GM20000 (cell line): ENCODE measurements at regions not wholly inside any gene's neighbourhood (a gene's known extent, or its start where the extent isn't known, plus 50 kb on each side); places are given as distances from the start of the nearest gene placed in this dataset.
"Not testable (repeated sequence)": the region's sequence is repeated elsewhere in the genome, so short reads cannot be mapped to it uniquely, and the experiment has no call there.

Experiments
- DNase-seq: peaks from one replicate; pipeline ENCODE4 v3.0.0; 2012; ENCODE audit warnings: low spot score
- TF ChIP-seq, protein P1 (sequence below): IDR thresholded peaks from 2 replicates; pipeline ENCODE4 v1.5.1; 2012; ENCODE audit warnings: mild to moderate bottlenecking, control low read depth; ENCODE audit errors: extremely low read depth, missing control alignments

DNA sequence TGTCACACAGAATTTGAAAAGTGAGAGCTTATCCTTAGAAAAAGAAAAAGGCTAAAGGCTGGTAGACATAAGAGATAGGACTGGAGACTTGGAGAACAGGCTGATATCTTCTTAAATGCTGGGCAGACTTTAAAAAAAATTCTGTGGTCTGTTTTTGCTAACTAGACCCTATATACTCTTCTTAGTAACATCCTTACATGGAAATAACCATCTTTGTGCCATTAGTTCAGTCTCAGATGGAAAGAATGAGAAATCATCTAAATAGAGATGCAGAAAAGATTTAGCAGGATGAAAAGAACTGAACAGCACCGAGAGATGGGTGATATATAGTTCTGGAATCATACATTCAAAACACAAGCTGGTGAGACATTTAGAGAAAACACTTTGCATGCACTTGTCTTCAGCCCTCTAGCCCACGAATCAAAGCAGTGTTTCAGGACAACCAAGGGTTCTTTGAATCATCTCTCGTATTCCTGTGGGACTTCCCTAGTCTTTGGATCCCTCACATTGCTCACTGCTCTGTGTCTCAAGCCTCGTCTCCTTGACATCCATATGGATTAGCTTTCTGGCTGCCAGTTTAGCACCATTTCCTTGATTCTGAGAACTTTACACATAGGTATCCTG is 93.0 kb upstream of the LYSMD4 start:
- no peak for DNase-seq
- TF ChIP-seq, protein P1, sequence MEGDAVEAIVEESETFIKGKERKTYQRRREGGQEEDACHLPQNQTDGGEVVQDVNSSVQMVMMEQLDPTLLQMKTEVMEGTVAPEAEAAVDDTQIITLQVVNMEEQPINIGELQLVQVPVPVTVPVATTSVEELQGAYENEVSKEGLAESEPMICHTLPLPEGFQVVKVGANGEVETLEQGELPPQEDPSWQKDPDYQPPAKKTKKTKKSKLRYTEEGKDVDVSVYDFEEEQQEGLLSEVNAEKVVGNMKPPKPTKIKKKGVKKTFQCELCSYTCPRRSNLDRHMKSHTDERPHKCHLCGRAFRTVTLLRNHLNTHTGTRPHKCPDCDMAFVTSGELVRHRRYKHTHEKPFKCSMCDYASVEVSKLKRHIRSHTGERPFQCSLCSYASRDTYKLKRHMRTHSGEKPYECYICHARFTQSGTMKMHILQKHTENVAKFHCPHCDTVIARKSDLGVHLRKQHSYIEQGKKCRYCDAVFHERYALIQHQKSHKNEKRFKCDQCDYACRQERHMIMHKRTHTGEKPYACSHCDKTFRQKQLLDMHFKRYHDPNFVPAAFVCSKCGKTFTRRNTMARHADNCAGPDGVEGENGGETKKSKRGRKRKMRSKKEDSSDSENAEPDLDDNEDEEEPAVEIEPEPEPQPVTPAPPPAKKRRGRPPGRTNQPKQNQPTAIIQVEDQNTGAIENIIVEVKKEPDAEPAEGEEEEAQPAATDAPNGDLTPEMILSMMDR = no peak

DNA sequence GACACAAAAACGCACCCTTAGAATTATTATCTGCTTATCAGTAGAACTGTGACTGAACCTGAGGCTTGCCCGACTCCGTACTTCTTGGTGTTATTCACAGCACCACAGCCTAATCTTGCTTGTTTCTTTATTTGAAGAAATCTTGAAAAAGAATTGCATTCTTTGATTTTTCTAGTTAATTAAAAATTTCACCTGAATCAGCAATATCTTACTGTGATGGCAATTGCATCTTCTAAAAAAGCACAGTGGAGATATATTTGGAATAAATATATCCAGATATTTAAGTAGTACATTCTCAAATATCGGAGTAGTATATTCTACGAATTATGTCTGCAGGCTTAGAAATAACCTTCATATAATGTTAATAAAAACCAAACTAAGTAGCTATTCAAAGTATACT is 90.1 kb upstream of the LYSMD4 start:
- DNase-seq = no peak
- TF ChIP-seq, protein P1 = no peak

DNA sequence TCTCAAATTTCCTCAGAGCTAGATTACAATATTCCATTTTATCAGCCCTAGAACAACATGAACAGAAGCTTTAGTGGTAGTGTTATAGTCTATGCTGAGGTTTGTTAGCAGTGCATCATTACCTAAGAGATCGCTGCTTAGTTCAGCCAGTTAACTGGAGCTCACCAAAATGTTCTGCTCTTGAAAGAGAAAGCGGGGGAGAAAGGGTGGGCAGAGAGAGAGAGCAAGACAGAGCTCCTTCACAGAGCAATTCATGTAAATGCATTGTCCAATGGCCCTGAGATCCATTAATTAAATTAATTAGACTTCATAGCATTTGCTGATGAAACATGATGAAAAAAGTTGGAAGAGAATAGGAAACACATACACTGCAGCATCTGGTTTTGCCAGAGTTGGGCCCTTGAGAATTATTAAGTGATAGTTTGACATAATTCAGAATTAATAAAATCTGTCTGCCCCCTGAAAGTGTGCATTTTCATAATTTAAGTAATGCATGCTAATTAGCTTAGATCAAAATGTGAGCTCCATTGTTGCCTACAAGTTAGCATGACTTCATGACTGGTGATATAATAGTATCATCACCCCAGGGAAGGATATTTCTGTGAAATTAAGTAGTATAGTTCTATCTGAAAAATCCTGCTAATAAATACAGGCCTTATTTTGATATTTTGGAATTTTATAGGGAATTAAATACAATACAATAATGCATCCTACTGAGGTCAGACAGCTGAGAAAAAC is 86.9 kb upstream of the LYSMD4 start:
- no peak for DNase-seq
- TF ChIP-seq, protein P1 = no peak

DNA sequence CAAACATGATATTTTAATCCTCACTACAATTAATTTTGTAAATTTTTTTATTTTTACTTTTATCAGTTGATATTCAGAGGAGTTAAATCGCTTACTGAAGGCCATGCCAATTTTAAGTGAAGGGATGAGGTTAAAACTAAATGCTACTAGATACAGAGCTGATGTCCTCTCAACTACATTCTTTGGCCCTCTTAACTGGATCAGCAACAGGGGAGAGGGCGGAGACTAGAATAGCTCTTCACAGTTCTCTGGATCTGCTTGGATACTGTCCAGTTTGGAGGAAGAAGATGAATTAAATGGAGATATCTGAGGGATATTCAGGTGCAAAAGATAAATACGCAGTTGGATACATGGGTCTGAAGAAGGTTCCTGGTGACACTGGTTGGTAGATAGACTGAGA is 85.6 kb upstream of the LYSMD4 start:
- TF ChIP-seq, protein P1 = no peak
- no peak for DNase-seq

DNA sequence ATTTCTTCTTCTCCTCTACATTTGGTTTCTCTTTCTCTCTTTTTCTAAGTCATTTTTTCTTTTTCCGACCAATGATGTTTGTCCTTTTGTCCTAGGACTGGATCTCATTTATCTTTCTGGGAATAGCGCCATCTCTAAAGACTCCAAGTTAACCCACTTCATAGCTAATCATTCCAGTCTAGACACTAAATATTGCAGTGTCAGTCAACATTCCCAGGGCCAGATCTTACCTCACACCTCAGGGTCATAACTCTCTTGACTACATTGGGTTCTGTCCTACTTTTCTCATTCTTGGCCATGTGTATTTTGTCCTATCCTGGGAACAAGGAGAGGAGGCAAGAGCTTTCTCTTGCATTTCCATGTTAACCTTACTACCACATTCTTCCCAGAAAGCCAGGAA is 83.6 kb upstream of the LYSMD4 start:
- DNase-seq = not testable (repeated sequence)

DNA sequence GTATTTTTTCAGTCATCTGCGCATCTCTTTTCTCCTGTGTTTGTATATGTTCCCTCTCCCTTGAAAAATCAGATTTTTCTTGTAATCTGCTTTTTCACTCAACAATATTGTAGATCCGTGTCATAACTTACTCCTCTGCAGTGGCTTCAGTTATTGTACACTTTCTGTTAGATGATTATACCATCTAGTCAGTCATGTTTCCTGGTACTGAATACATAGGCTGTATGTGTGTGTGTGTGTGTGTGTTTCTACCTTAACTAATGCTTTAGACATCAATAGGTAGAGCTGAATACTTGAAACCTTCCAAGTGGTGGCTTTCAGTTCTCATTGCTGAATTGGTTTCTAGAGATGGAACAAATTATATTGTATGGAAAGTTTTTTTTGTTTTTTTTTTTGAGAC is 77.4 kb upstream of the LYSMD4 start:
- DNase-seq = not testable (repeated sequence)

DNA sequence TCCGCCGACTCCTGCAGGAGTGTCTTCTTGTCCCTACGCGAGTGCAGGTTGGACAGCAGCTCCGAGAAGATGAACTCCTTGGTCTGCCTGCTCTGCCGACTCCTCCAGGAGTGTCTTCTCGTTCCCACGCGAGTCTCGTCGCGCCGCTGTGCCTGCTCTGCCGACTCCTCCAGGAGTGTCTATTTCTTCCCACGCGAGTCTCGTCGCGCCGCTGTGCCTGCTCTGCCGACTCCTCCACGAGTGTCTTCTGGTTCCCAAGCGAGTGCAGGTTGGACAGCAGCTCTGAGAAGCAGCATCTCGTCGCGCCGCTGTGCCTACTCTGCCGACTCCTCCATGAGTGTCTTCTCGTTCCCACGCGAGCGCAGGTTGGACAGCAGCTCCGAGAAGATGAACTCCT is 66.6 kb upstream of the LYSMD4 start:
- DNase-seq = not testable (repeated sequence)

DNA sequence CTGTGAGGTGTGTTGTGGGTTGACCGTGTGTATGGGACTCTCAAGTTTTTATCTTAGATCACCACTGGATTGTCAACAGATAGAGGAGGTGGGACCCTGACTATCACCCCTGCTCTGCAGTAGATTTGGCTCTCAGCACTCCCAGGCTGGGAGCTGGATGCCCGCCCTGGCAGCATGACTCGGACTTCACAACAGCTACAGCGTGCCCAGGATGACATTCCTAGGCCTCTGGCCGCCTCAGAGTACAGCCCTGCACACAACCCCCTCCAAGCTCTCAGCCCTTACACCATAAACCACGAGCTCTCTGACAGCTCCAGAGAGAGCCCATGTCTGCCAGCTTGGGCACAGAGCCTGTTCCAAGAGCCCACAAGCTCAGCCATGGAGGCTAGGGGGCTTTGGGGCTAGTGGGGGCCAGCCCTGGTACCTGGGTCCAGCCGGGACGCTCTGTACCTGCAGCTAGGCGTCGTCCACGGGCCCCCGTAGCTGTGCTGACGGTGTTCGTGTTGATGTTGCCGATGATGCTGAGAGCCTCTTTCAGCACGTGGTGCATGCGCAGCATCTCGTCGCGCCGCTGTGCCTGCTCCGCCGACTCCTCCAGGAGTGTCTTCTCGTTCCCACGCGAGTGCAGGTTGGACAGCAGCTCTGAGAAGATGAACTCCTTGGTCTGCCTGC is 66.1 kb upstream of the LYSMD4 start:
- DNase-seq = not testable (repeated sequence)

DNA sequence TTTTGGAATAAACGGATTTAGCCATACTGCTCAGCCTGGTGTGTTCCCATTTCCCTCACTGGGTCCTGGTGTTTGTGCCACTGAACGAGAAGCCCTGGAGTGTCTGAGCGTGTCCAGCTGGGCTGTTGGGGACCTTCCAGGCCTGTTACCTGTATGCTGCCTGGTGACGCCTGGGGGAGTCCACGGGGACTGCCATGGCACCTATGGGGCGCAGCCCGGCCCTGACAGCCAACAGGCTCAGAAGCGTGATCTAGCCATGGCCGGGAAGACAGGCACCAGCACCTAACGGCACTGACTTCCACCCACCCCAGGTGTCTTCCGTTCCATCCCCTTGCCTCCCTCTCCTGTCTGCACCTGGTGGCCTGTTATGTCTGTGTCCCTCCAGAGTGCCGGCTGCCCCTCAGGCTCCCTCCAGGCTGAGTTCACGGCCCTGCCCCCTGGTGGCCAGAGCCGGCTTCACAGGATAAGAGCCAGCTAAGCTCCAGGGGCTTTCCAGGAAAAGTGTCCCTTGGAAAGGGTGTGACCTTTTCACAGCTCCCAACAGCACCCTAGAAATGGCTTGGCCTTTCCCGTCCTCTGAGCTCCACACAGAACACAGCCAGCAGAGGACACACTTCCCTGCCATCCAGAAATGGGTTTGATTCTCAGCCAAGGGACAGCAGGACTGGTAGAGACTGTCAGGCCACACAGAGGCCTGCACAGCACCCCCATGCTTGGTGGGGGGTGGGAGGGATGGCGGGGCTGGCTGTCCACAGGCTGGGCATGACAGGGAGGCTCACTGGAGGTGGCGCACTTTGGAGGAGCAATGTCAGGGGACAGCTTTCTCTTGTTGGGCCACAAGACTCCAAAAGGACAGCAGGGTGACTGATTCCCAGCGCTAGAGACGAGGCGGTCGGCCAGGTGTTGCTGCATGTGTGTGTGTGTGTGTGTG is 64.0 kb upstream of the LYSMD4 start:
- not testable (repeated sequence) for DNase-seq

DNA sequence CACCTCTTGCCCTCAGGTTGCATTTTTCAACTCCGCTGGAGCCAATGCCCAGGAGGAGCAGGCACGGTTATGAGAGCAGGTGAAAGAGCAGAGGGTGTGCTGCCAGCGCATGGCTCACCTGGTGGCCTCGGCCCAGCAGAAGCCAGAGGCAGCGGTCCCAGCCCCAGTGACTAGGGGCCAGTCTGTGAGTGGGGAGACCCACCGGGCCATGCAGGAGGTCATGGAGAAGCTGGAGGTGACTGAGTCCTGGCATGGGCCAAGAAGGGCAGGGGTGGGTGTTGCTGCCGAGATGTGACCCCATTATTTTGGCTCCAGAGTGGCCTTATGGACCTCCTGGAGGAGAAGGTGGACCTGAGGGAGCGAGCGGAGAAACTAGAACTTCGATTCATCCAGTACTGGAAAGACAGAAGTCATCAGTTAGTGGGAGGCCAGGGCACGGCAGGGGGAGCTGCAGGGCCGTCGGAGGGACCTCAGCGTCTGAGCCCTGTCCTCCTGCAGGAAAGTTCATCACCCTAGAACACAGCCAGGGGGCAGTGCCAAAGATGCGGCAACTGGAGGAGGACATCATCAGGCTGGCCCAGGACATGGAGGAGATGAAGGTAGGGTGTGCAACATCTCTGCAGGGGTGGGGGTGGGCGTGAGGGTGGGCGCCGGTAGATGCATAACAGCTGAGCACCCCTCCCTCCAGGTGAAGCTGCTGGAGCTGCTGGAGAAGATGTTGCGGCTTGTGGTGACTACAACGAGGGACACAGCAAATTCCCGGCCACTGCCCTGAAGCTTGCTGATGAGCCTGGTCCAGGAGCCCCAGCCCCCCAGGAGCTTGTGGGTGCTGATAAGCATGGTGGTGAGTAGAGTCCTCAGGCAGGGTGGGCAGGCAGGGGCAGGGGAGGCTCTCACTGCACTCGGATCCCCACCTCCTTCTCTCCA is 58.9 kb upstream of the LYSMD4 start:
- DNase-seq = not testable (repeated sequence)

DNA sequence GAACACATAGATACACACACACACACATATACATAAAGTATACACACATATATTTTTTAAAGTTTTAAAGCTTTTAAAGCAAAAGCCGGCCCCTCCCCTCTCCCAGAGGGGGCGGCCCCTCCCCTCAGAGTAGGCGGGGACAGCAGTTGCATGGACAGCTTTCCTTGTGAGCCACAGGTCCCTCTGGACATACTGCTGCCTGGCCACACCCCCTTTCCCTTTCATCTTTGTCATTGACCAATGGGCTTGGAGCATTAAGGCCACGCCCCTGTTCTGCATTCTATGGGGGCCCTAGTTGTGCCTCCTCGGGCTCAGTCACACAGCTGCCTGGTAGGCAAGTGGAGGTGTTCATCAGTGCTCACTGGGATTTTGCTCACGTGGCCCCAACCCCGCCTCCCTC is 57.5 kb upstream of the LYSMD4 start:
- DNase-seq = not testable (repeated sequence)
